ENCODE measurements at regions not wholly inside any gene's neighbourhood (a gene's known extent, or its start where the extent isn't known, plus 50 kb on each side); places are given as distances from the start of the nearest gene placed in this dataset.

DNA sequence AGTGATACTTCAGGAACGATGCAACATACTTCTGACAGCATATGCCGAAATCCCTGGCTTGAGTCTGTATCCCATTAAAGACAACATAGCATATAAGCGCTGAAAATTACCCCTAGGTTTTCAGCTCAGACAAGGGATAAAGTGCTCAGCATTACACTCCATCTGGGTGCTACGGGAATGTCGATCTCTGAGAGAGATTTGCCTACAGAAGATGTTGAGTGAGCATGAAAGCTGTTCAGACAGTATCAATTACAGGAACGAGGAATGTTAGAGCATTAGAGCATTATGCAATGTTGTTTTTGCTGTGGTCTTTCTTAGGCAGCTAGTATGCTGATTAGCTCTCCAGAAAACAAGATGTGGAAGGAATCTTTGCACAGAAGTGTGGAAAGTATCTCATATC is 484.5 kb downstream of the LIG4 start:
- H3K4me1 ChIP-seq (ENCODE audit: control insufficient read depth in 5 of 5, insufficient read depth in 5 of 5, low read length in 5 of 5): peaks cover 0 to 17% (median 0%) of the 10 kb centered on the region in 5 donors
- ATAC-seq (ENCODE audit: insufficient read depth, low FRiP score): no peak
- peak; percentile 22 to 74 (median 60) for DNase-seq
- no peaks in the 10 kb centered on the region for H3K36me3 ChIP-seq (ENCODE audit: control insufficient read depth in 4 of 4, insufficient read depth in 4 of 4, low read length in 4 of 4)
- H3K9me3 ChIP-seq (ENCODE audit: control insufficient read depth in 4 of 4, insufficient read depth in 3 of 4, low read length in 3 of 4): no peaks in the 10 kb centered on the region
- TF ChIP-seq, protein P1, sequence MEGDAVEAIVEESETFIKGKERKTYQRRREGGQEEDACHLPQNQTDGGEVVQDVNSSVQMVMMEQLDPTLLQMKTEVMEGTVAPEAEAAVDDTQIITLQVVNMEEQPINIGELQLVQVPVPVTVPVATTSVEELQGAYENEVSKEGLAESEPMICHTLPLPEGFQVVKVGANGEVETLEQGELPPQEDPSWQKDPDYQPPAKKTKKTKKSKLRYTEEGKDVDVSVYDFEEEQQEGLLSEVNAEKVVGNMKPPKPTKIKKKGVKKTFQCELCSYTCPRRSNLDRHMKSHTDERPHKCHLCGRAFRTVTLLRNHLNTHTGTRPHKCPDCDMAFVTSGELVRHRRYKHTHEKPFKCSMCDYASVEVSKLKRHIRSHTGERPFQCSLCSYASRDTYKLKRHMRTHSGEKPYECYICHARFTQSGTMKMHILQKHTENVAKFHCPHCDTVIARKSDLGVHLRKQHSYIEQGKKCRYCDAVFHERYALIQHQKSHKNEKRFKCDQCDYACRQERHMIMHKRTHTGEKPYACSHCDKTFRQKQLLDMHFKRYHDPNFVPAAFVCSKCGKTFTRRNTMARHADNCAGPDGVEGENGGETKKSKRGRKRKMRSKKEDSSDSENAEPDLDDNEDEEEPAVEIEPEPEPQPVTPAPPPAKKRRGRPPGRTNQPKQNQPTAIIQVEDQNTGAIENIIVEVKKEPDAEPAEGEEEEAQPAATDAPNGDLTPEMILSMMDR (IDR thresholded peaks at IDR 0.05; ENCODE audit: control extremely low read depth, extremely low read depth): no peak
- no peak overlapping the region for H3K4me3 ChIP-seq
- peak overlapping the region in 1 of 2 donors; percentile 16 for H3K9ac ChIP-seq (ENCODE audit: insufficient read depth in 1 of 2, low read length in 2 of 2)
- 66 to 76% methylated on average over 6 of the region's 6 CpGs for WGBS, 2 donors
- H3K27ac ChIP-seq (ENCODE audit: low read depth in 1 of 2, low read length in 1 of 2): no peak overlapping the region
- H3K27me3 ChIP-seq (ENCODE audit: control insufficient read depth in 3 of 3, insufficient read depth in 3 of 3, low read length in 2 of 3): no peaks in the 10 kb centered on the region

GRCh38 chr13:107721125-107721869 is 494.0 kb downstream of the LIG4 start:
- Histone ChIP-seq H3K36me3 (ENCODE audit: control insufficient read depth in 4 of 4, insufficient read depth in 4 of 4, low read length in 4 of 4) (no peaks in the 10 kb centered on the region), H3K4me1 (ENCODE audit: control insufficient read depth in 5 of 5, insufficient read depth in 5 of 5, low read length in 5 of 5) (peaks cover 0 to 5% (median 0%) of the 10 kb centered on the region in 5 donors), H3K9ac (ENCODE audit: insufficient read depth in 1 of 2, low read length in 2 of 2) (no peak overlapping the region), H3K27ac (ENCODE audit: low read depth in 1 of 2, low read length in 1 of 2) (no peak overlapping the region), H3K27me3 (ENCODE audit: control insufficient read depth in 3 of 3, insufficient read depth in 3 of 3, low read length in 2 of 3) (no peaks in the 10 kb centered on the region), H3K9me3 (ENCODE audit: control insufficient read depth in 4 of 4, insufficient read depth in 3 of 4, low read length in 3 of 4) (peaks cover 0 to 5% (median 0%) of the 10 kb centered on the region in 4 donors), H3K4me3 (no peak overlapping the region)
- DNase-seq (no peak), ATAC-seq (ENCODE audit: insufficient read depth, low FRiP score) (no peak)
- WGBS, 2 donors: 42 to 43% methylated on average over 13 of the region's 13 CpGs
- TF ChIP-seq, protein P1 (IDR thresholded peaks at IDR 0.05; ENCODE audit: control extremely low read depth, extremely low read depth): no peak

- peaks cover 0 to 17% (median under 1%) of the 10 kb centered on the region in 5 donors for H3K4me1 ChIP-seq (ENCODE audit: control insufficient read depth in 5 of 5, insufficient read depth in 5 of 5, low read length in 5 of 5)
- H3K9me3 ChIP-seq (ENCODE audit: control insufficient read depth in 4 of 4, insufficient read depth in 3 of 4, low read length in 3 of 4): peaks cover 0 to 2% (median 0%) of the 10 kb centered on the region in 4 donors
- H3K27ac ChIP-seq (ENCODE audit: low read depth in 1 of 2, low read length in 1 of 2): no peak overlapping the region
- H3K36me3 ChIP-seq (ENCODE audit: control insufficient read depth in 4 of 4, insufficient read depth in 4 of 4, low read length in 4 of 4): no peaks in the 10 kb centered on the region
- ATAC-seq (ENCODE audit: insufficient read depth, low FRiP score) (no peak), DNase-seq (no peak)
- no peak overlapping the region for H3K4me3 ChIP-seq
- H3K9ac ChIP-seq (ENCODE audit: insufficient read depth in 1 of 2, low read length in 2 of 2): no peak overlapping the region
- TF ChIP-seq, protein P1 (IDR thresholded peaks at IDR 0.05; ENCODE audit: control extremely low read depth, extremely low read depth): no peak
- H3K27me3 ChIP-seq (ENCODE audit: control insufficient read depth in 3 of 3, insufficient read depth in 3 of 3, low read length in 2 of 3): no peaks in the 10 kb centered on the region
- 92 to 93% methylated on average over 4 of the region's 4 CpGs for WGBS, 2 donors
Observed at GRCh38 chr13:107716741-107717140, 498.6 kb downstream of the LIG4 start.

All from lung (tissue), 11 donors.